ENCODE measurements at regions not wholly inside any gene's neighbourhood (a gene's known extent, or its start where the extent isn't known, plus 50 kb on each side); places are given as distances from the start of the nearest gene placed in this dataset.

DNA sequence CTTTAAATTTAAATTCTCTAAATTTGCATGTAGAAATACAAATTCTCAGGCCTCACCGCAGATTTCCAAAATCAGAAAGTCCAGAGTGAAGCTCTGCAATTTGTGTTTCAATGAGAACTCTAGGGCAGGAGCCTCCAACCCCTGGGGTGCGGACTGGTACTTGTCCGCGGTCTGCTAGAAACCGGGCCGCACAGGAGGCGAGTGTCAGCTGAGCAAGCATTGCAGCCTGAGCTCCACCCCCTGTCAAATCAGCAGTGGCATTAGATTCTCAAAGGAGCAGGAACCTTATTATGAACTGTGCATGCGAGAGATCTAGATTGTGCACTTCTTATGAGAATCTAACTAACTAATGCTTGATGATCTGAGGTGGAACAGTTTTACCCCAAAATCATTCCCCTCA lies 203.0 kb upstream of the PCSK2 start:
- DNase-seq: no peak

GRCh38 chr20:17024513-17025119 lies 202.2 kb upstream of the PCSK2 start:
- DNase-seq: no peak

GRCh38 chr20:17026346-17026745 lies 200.5 kb upstream of the PCSK2 start:
- no peak for DNase-seq

DNA sequence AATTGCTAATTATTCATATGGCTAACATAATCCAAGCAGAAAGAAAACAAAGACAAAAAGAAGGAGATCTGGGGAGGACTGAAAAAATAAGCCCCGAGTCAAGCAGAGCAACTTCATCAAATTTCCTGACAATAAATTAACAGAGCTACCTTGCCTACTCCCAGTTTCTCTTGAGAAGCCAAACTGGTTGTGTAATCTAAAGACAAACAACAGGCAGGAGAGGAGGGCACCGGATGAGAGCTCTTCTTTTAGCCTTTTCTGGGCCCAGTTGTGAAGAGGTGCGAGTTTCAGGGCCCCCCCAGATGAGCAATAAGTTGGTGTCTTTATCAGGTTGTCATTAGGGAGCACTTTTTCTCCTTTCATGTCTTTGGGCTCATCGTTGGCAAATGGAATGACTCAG lies 197.1 kb upstream of the PCSK2 start:
- DNase-seq: no peak

GRCh38 chr20:17036541-17036940 lies 190.3 kb upstream of the PCSK2 start:
- DNase-seq: no peak

GRCh38 chr20:17042122-17042521 lies 184.7 kb upstream of the PCSK2 start:
- DNase-seq: no peak

DNA sequence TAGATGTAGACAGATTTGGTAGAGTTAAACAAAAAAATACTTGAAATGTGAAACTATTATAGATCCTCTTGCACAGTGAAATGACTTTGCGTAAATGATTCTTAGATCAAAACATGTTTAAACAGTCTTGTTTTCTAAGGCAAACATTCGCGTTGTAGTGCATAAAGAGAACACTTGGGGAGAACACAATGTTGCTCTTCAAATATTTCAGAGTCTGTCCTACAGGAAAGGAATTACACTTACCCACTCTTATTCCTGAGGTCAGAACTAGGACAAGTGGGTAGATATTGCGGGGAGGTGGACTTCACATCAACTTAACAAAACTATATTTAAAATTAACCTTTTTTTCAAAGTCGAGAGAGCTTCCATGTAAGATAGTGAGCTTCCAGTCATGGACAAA lies 183.5 kb upstream of the PCSK2 start:
- DNase-seq: no peak

- no peak for DNase-seq
Measured at GRCh38 chr20:17044891-17045290, 181.9 kb upstream of the PCSK2 start.

- DNase-seq: no peak
Measured at GRCh38 chr20:17059465-17059864, 167.4 kb upstream of the PCSK2 start.

- DNase-seq: no peak
Measured at GRCh38 chr20:17061715-17062114, 165.1 kb upstream of the PCSK2 start.

- DNase-seq: no peak
Measured at GRCh38 chr20:17062712-17063111, 164.1 kb upstream of the PCSK2 start.

GRCh38 chr20:17066902-17067301 lies 159.9 kb upstream of the PCSK2 start:
- peak; percentile 39 for DNase-seq

GRCh38 chr20:17068084-17068711 lies 158.6 kb upstream of the PCSK2 start:
- no peak for DNase-seq

DNA sequence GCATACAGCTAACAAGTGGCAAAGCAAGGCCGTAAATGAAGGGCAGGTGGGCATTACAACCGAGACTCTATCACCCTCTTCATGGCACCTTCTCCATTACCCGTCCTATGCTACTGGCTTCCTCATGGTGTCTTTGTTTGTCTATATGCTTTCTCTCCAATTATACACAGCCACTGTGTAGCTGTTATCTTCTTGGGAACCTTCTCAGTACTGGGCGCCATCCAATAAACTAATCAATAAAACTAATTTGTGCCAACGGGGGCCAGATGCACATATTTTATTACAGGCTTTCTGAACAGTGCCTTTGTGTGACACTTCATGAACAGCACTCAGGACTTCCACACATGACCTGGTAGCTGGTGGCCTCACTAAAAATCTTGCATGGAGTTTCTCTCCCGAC lies 149.8 kb upstream of the PCSK2 start:
- no peak for DNase-seq

- no peak for DNase-seq
Measured at GRCh38 chr20:17083738-17084137, 143.1 kb upstream of the PCSK2 start.

DNA sequence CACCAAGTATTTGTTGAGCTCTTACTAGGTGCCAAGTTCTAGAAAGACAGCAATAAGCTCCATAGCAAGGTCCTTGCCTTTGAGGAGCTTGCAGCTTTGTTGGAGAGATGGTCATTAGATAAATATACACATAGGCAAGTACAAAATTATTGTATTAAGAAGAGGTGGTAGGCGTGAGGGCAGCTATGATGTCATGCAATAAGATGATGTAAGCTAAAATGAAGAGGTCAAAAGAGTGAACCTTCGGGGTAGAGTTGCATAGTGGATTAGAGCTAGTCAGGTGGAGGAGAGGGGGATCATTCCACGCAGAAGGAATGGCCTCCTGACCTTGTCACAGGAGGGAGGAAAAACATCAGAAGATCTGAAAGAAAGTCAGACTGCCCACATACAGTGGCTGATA lies 141.9 kb upstream of the PCSK2 start:
- no peak for DNase-seq

DNA sequence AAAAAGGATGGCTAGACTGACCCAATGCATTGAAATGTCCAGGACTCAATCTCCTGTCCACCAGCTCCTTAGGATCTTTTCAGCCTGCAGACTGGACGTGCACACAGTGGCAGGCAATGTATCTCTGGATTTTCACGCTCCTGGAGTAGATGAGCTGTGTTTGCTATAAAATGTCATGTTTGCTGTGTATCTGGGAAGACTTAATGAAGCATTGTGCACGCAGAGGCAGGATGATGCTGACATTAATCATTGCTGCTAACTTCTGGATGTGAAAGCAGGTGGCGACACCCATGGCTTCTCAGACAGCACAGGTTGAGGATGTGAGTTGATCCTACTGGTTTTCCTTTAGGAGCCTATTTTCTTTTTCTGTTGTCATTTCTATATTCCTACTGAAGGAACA lies 133.1 kb upstream of the PCSK2 start:
- no peak for DNase-seq

- DNase-seq: no peak
Measured at GRCh38 chr20:17097603-17098002, 129.2 kb upstream of the PCSK2 start.

- DNase-seq: no peak
Measured at GRCh38 chr20:17100506-17100905, 126.3 kb upstream of the PCSK2 start.

DNA sequence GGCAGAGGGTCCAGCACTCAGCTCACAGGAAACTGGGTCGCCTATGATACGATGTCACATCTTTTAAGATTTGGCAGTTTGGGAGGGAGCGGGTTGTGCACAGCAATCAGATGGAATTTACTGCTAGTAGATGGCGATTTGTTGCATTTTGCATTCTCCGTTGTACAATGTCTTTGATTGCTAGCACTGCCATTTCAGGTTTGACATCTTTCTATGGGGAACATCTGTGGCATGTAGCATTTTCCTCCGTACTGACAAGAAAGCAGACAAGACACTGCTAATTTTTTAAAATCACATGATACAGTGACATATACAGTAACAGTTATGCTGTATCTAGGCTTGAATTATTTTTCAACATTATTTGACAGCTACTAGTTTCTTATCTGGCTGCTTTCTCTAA lies 119.7 kb upstream of the PCSK2 start:
- no peak for DNase-seq

GRCh38 chr20:17108896-17109295 lies 117.9 kb upstream of the PCSK2 start:
- no peak for DNase-seq

- DNase-seq: no peak
Measured at GRCh38 chr20:17109307-17109706, 117.5 kb upstream of the PCSK2 start.

DNA sequence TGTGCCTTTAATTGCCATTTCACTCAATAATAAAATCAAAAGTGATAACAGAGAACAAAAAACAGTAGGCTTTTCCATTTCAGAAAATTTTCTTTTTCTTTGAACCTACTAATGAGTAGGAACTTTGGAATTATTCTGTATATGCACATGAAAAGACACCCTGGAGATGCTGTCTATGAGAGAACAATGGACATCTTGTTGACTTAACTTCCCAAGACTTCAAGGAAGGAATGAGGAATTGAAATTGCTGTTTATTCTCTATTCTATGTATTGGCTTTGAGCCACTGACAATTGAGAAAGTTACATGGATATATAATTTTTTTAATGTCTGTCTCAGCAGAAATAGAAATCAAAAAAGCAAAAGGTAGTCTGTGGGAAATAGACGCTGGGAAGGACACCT lies 98.6 kb upstream of the PCSK2 start:
- DNase-seq: peak; percentile 24

DNA sequence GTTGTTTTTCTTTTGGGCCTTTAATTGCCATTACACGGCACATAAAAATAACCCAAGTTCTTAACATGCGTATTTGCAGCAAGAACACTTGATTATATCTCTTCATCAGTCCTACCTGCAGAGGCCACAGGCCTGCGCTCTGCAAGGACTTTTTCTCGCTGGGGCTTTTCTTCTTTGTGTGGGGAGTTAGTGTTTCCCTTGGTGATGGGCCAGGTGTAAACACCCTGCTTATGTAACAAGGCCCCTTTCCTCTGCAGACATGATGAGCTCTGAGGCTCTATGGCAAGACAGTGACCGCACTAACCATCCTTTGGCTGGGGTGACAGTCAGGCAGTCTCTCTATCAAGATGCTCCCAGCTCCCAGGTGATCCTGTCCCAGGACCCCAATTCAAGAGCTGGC lies 97.8 kb upstream of the PCSK2 start:
- no peak for DNase-seq

- no peak for DNase-seq
Measured at GRCh38 chr20:17137692-17138091, 89.1 kb upstream of the PCSK2 start.
